Mammary epithelial cell (primary cell): ENCODE measurements at regions not wholly inside any gene's neighbourhood (a gene's known extent, or its start where the extent isn't known, plus 50 kb on each side); places are given as distances from the start of the nearest gene placed in this dataset.

Source experiments
- EZH2 ChIP-seq: IDR thresholded peaks from 2 replicates; pipeline ENCODE4 v1.6.1; 2012; ENCODE audit warnings: low read length, inconsistent platforms, borderline replicate concordance
- TF ChIP-seq, protein P1 (sequence below), 2 donors: IDR thresholded peaks in 1 of 2; conservative IDR thresholded peaks in 1 of 2; 2 replicates each; pipeline ENCODE4 v1.5.1; 2011 to 2012; ENCODE audit warnings: inconsistent platforms in 2 of 2, low read length in 2 of 2, mild to moderate bottlenecking in 2 of 2, control low read depth in 1 of 2, low read depth in 1 of 2; ENCODE audit not compliant: insufficient read depth in 1 of 2; ENCODE audit errors: extremely low read depth in 1 of 2

DNA sequence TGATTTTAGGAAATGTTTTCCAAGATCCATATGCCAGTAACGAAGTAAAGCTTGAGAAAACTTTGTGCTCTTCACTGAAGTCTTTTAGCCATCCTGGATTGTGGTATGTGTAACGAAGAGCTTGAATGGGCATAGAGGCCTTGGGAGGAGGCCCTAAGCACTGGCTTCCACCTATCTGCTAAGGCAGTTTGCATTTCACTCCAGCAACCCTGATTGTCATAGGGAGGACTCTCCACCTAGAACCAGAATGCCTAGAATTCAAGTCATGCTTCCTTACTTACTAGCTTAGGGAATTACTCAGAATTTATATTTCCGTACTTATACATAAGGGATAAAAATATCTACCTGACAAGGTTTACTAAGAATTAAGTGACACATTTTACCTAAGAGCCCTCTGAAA, 451.5 kb downstream of the FBXO15 start:
- TF ChIP-seq, protein P1, sequence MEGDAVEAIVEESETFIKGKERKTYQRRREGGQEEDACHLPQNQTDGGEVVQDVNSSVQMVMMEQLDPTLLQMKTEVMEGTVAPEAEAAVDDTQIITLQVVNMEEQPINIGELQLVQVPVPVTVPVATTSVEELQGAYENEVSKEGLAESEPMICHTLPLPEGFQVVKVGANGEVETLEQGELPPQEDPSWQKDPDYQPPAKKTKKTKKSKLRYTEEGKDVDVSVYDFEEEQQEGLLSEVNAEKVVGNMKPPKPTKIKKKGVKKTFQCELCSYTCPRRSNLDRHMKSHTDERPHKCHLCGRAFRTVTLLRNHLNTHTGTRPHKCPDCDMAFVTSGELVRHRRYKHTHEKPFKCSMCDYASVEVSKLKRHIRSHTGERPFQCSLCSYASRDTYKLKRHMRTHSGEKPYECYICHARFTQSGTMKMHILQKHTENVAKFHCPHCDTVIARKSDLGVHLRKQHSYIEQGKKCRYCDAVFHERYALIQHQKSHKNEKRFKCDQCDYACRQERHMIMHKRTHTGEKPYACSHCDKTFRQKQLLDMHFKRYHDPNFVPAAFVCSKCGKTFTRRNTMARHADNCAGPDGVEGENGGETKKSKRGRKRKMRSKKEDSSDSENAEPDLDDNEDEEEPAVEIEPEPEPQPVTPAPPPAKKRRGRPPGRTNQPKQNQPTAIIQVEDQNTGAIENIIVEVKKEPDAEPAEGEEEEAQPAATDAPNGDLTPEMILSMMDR (conservative IDR thresholded peaks at IDR 0.05 in 1 of 2, IDR thresholded peaks at IDR 0.05 in 1 of 2; ENCODE audit: extremely low read depth in 1 of 2, insufficient read depth in 1 of 2, low read depth in 1 of 2, low read length in 2 of 2) = no peak
- TF ChIP-seq EZH2 = no peak
